CD8-positive, alpha-beta memory T cell (primary cell): ENCODE measurements at regions not wholly inside any gene's neighbourhood (a gene's known extent, or its start where the extent isn't known, plus 50 kb on each side); places are given as distances from the start of the nearest gene placed in this dataset.

Source experiments
- CTCF ChIA-PET: fragments of 350-600 bp; sonication (Branson Sonifier 250); formaldehyde crosslinking; loops from one replicate; lab custom pipeline; 2021; ENCODE audit warnings: antibody characterized with exemption; lab: Charles Lee
- POLR2A ChIA-PET: fragments of 350-600 bp; sonication (Branson Sonifier 250); formaldehyde crosslinking; loops from one replicate; lab custom pipeline; 2021; ENCODE audit warnings: antibody characterized with exemption; lab: Charles Lee
- DNase-seq, 5 donors: peaks; one replicate each; pipeline versions ENCODE4 v3.0.0 to v3.0.0-alpha.2; 2020 to 2022; ENCODE audit warnings: mixed read lengths in 1 of 5
- H3K27ac ChIP-seq: one replicate; pipeline ENCODE4 v1.7.0; 2013; ENCODE audit warnings: low read depth, mild to moderate bottlenecking, low read length, moderate library complexity
- H3K27me3 ChIP-seq: 2 replicates; pipeline ENCODE4 v1.7.0; 2013; ENCODE audit warnings: low read length, mild to moderate bottlenecking; ENCODE audit not compliant: insufficient read depth, poor library complexity, severe bottlenecking
- H3K36me3 ChIP-seq: 2 replicates; pipeline ENCODE4 v1.7.0; 2013; ENCODE audit warnings: mild to moderate bottlenecking, low read length, moderate library complexity; ENCODE audit not compliant: insufficient read depth
- H3K4me1 ChIP-seq: 2 replicates; pipeline ENCODE4 v1.7.0; 2013; ENCODE audit warnings: mild to moderate bottlenecking, low read length, moderate library complexity; ENCODE audit not compliant: insufficient read depth
- H3K4me3 ChIP-seq: 2 replicates; pipeline ENCODE4 v1.7.0; 2013; ENCODE audit warnings: mild to moderate bottlenecking, low read length
- H3K9me3 ChIP-seq: 2 replicates; pipeline ENCODE4 v1.7.0; 2013; ENCODE audit warnings: mild to moderate bottlenecking, low read length
- H3K27ac Mint-ChIP-seq, 8 donors: one replicate each; pipeline ENCODE4 v1.8.0; 2020 to 2021; ENCODE audit warnings: mixed read lengths in 8 of 8, mild to moderate bottlenecking in 6 of 8, inconsistent platforms in 3 of 8, moderate library complexity in 3 of 8
- H3K27me3 Mint-ChIP-seq, 2 donors: one replicate each; pipeline ENCODE4 v1.8.0; 2020 to 2021; ENCODE audit warnings: mixed read lengths in 2 of 2, mild to moderate bottlenecking in 1 of 2, moderate library complexity in 1 of 2
- H3K36me3 Mint-ChIP-seq, 3 donors: one replicate each; pipeline ENCODE4 v1.8.0; 2020 to 2021; ENCODE audit warnings: mixed read lengths in 3 of 3, inconsistent platforms in 1 of 3, mild to moderate bottlenecking in 1 of 3
- H3K4me1 Mint-ChIP-seq, 3 donors: one replicate each; pipeline ENCODE4 v1.8.0; 2020 to 2021; ENCODE audit warnings: mixed read lengths in 3 of 3, inconsistent platforms in 1 of 3, mild to moderate bottlenecking in 1 of 3
- H3K4me3 Mint-ChIP-seq, 7 donors: one replicate each; pipeline ENCODE4 v1.8.0; 2020 to 2021; ENCODE audit warnings: mixed read lengths in 7 of 7, mild to moderate bottlenecking in 6 of 7, moderate library complexity in 4 of 7, inconsistent platforms in 2 of 7
- H3K9me3 Mint-ChIP-seq, 5 donors: one replicate each; pipeline ENCODE4 v1.8.0; 2020 to 2022; ENCODE audit warnings: mixed read lengths in 5 of 5, mild to moderate bottlenecking in 3 of 5, moderate library complexity in 2 of 5, inconsistent platforms in 1 of 5

DNA sequence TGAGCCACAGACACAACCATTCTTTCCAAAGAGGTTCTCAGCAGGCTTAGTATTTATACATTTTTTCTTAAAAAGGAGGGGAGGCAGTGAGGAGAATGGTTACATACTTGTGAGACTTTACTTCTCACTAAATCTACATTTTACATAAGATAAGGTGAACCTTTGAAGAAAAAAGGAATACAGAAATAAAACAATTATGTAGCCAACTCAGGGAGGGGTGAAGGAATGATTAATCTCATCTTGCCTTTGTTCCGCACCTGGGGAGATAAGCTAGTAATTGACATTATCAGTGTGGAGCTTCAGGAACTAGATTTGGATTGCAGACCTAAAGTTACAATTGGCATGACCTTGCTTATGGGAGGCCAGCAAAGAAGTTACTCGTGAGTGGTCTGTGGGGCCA, 221.8 kb upstream of the GGTLC1 start:
- Histone ChIP-seq H3K36me3 (no peaks in the 10 kb centered on the region), H3K27ac (no peak overlapping the region), H3K4me3 (no peak overlapping the region), H3K27me3 (no peaks in the 10 kb centered on the region), H3K4me1 (no peaks in the 10 kb centered on the region), H3K9me3 (no peaks in the 10 kb centered on the region)
- H3K4me3 Mint-ChIP-seq = no peak overlapping the region
- DNase-seq = no peak
- H3K27me3 Mint-ChIP-seq = peaks cover 34 to 38% of the 10 kb centered on the region in 2 donors
- H3K4me1 Mint-ChIP-seq = no peaks in the 10 kb centered on the region
- H3K9me3 Mint-ChIP-seq = peaks cover 0 to 2% (median 0%) of the 10 kb centered on the region in 5 donors
- ChIA-PET POLR2A (interaction anchor here (0.6 kb wide), 1 partner anchor 465 kb away, joined by 4 read pairs; no protein-coding TSS in a partner anchor), CTCF (no interaction called here)
- no peaks in the 10 kb centered on the region for H3K36me3 Mint-ChIP-seq
- no peak overlapping the region for H3K27ac Mint-ChIP-seq

- peaks cover 33 to 35% of the 10 kb centered on the region in 2 donors for H3K27me3 Mint-ChIP-seq
- Histone ChIP-seq H3K27ac (no peak overlapping the region), H3K9me3 (no peaks in the 10 kb centered on the region), H3K4me1 (no peaks in the 10 kb centered on the region), H3K36me3 (no peaks in the 10 kb centered on the region), H3K27me3 (no peaks in the 10 kb centered on the region), H3K4me3 (no peak overlapping the region)
- H3K9me3 Mint-ChIP-seq = no peaks in the 10 kb centered on the region
- no peaks in the 10 kb centered on the region for H3K36me3 Mint-ChIP-seq
- CTCF ChIA-PET = no interaction called here
- no peak overlapping the region for H3K4me3 Mint-ChIP-seq
- no peak overlapping the region for H3K27ac Mint-ChIP-seq
- POLR2A ChIA-PET = no interaction called here
- H3K4me1 Mint-ChIP-seq = no peaks in the 10 kb centered on the region
- DNase-seq = no peak
Observed at GRCh38 chr20:24208652-24209051, 220.1 kb upstream of the GGTLC1 start.

- no peak overlapping the region for H3K27ac ChIP-seq
- POLR2A ChIA-PET = no interaction called here
- Mint-ChIP-seq H3K9me3 (no peaks in the 10 kb centered on the region), H3K27ac (no peak overlapping the region), H3K36me3 (no peaks in the 10 kb centered on the region), H3K27me3 (peaks cover 26 to 32% of the 10 kb centered on the region in 2 donors), H3K4me1 (no peaks in the 10 kb centered on the region), H3K4me3 (no peak overlapping the region)
- H3K4me1 ChIP-seq = no peaks in the 10 kb centered on the region
- no peaks in the 10 kb centered on the region for H3K9me3 ChIP-seq
- H3K4me3 ChIP-seq = no peak overlapping the region
- CTCF ChIA-PET = no interaction called here
- DNase-seq = no peak
- no peaks in the 10 kb centered on the region for H3K27me3 ChIP-seq
- H3K36me3 ChIP-seq = no peaks in the 10 kb centered on the region
Observed at GRCh38 chr20:24207803-24208300, 219.3 kb upstream of the GGTLC1 start.

DNA sequence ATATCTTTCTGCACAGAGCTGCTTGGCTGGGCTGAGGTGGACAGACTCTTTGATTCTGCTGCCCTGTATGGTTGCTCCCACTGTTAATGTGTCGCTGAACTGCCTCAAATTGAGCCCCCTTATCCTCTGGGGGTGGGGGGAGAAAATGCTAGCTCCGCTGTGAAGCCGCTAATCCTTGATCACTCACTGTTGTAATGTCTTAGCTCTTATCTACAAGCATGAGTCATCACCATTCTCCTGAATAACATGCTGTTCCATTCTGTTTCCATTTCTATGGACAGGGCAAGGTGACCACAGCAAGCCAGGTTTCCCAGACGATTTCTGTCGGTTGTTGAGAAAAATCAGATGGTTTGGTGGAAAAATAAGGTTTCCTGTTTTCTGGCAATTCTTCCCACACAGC, 218.4 kb upstream of the GGTLC1 start:
- Histone ChIP-seq H3K27me3 (no peaks in the 10 kb centered on the region), H3K4me3 (no peak overlapping the region), H3K9me3 (no peaks in the 10 kb centered on the region), H3K36me3 (no peaks in the 10 kb centered on the region), H3K4me1 (no peaks in the 10 kb centered on the region), H3K27ac (no peak overlapping the region)
- Mint-ChIP-seq H3K27me3 (peaks cover 22 to 24% of the 10 kb centered on the region in 2 donors), H3K27ac (no peak overlapping the region), H3K4me3 (no peak overlapping the region), H3K9me3 (no peaks in the 10 kb centered on the region), H3K4me1 (no peaks in the 10 kb centered on the region), H3K36me3 (no peaks in the 10 kb centered on the region)
- CTCF ChIA-PET = no interaction called here
- no peak for DNase-seq
- POLR2A ChIA-PET = no interaction called here

GRCh38 chr20:24203526-24204183, 215.1 kb upstream of the GGTLC1 start:
- no peaks in the 10 kb centered on the region for H3K4me1 ChIP-seq
- peaks cover 17% of the 10 kb centered on the region in 2 donors for H3K27me3 Mint-ChIP-seq
- no peaks in the 10 kb centered on the region for H3K9me3 ChIP-seq
- ChIA-PET POLR2A (no interaction called here), CTCF (no interaction called here)
- H3K9me3 Mint-ChIP-seq = no peaks in the 10 kb centered on the region
- H3K27ac Mint-ChIP-seq = no peak overlapping the region
- H3K36me3 ChIP-seq = no peaks in the 10 kb centered on the region
- no peak for DNase-seq
- H3K36me3 Mint-ChIP-seq = no peaks in the 10 kb centered on the region
- no peak overlapping the region for H3K27ac ChIP-seq
- H3K4me3 ChIP-seq = no peak overlapping the region
- no peak overlapping the region for H3K4me3 Mint-ChIP-seq
- no peaks in the 10 kb centered on the region for H3K27me3 ChIP-seq
- no peaks in the 10 kb centered on the region for H3K4me1 Mint-ChIP-seq

DNA sequence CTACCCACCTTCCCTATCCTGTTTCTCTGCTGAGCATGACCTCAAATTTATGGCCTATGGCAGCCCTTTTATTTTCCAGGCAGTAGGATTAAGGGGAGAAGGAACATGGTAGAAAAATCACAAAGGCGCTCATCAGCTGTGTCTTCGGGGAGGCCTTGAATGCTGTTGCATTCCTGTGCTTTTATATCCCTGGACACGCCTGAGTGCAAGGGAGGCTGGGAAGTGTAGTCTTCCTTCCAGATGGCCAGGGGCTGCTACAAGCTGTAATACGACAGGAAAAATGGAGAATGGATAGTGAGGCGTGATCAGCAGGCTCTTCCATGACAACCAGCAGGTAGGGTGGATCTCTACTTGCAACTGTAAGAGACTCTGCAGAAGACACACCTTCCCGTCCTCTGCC, 210.9 kb upstream of the GGTLC1 start:
- Histone ChIP-seq H3K27me3 (no peaks in the 10 kb centered on the region), H3K4me3 (no peak overlapping the region), H3K27ac (no peak overlapping the region), H3K4me1 (no peaks in the 10 kb centered on the region), H3K36me3 (no peaks in the 10 kb centered on the region), H3K9me3 (no peaks in the 10 kb centered on the region)
- Mint-ChIP-seq H3K27me3 (peaks cover 8 to 20% of the 10 kb centered on the region in 2 donors), H3K9me3 (no peaks in the 10 kb centered on the region), H3K4me3 (no peak overlapping the region), H3K4me1 (no peaks in the 10 kb centered on the region), H3K36me3 (no peaks in the 10 kb centered on the region), H3K27ac (no peak overlapping the region)
- DNase-seq = no peak
- ChIA-PET CTCF (no interaction called here), POLR2A (no interaction called here)

DNA sequence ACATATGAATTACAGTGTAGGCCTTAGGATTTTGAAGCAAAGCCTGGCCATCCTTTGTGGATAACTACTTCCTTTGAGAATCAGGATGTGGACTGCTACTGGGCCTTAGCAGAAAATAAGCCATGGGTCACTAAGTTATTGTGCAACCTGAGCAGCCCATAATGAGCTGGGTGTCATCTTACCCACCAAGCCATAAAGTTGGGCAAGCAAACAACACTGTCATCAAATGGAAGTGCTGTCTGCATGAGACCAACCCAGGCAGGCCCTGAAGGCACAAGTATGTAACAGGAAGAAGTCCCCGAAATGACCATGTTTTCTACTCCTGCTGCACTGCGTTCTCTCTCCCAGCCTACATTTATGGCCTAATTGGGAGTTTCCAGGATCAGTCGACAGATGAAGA, 205.6 kb upstream of the GGTLC1 start:
- H3K4me1 Mint-ChIP-seq = no peaks in the 10 kb centered on the region
- ChIA-PET POLR2A (no interaction called here), CTCF (no interaction called here)

GRCh38 chr20:24190905-24191304, 202.3 kb upstream of the GGTLC1 start:
- H3K9me3 ChIP-seq = no peaks in the 10 kb centered on the region
- POLR2A ChIA-PET = no interaction called here
- no peaks in the 10 kb centered on the region for H3K36me3 ChIP-seq
- H3K36me3 Mint-ChIP-seq = peaks cover 0 to 4% (median 0%) of the 10 kb centered on the region in 3 donors
- H3K4me3 ChIP-seq = no peak overlapping the region
- DNase-seq = no peak
- no peak overlapping the region for H3K4me3 Mint-ChIP-seq
- H3K27ac Mint-ChIP-seq = no peak overlapping the region
- no peaks in the 10 kb centered on the region for H3K27me3 ChIP-seq
- CTCF ChIA-PET = no interaction called here
- no peaks in the 10 kb centered on the region for H3K4me1 Mint-ChIP-seq
- no peaks in the 10 kb centered on the region for H3K4me1 ChIP-seq
- peaks cover 5 to 11% (median 9%) of the 10 kb centered on the region in 5 donors for H3K9me3 Mint-ChIP-seq
- no peak overlapping the region for H3K27ac ChIP-seq
- H3K27me3 Mint-ChIP-seq = peaks cover 3 to 6% of the 10 kb centered on the region in 2 donors

More for the DNA sequence above, 205.6 kb upstream of the GGTLC1 start:
- peaks cover 0 to 13% of the 10 kb centered on the region in 2 donors for H3K27me3 Mint-ChIP-seq
- H3K27ac Mint-ChIP-seq = no peak overlapping the region
- H3K9me3 ChIP-seq = no peaks in the 10 kb centered on the region
- H3K27ac ChIP-seq = no peak overlapping the region
- no peak for DNase-seq
- H3K27me3 ChIP-seq = no peaks in the 10 kb centered on the region
- H3K36me3 Mint-ChIP-seq = peaks cover 0 to 4% (median 0%) of the 10 kb centered on the region in 3 donors
- H3K36me3 ChIP-seq = no peaks in the 10 kb centered on the region
- H3K4me3 ChIP-seq = no peak overlapping the region
- H3K9me3 Mint-ChIP-seq = peaks cover 3 to 11% (median 9%) of the 10 kb centered on the region in 5 donors
- no peaks in the 10 kb centered on the region for H3K4me1 ChIP-seq
- H3K4me3 Mint-ChIP-seq = no peak overlapping the region
